GM19468 (cell line): ENCODE measurements at regions not wholly inside any gene's neighbourhood (a gene's known extent, or its start where the extent isn't known, plus 50 kb on each side); places are given as distances from the start of the nearest gene placed in this dataset.
"Not testable (repeated sequence)": the region's sequence is repeated elsewhere in the genome, so short reads cannot be mapped to it uniquely, and the experiment has no call there.

Experiments
- ATAC-seq: cut with Tn5 transposase; IDR thresholded peaks from one replicate; pipeline ENCODE4 v1.9.1; 2021; ENCODE audit warnings: mild to moderate bottlenecking, moderate library complexity, moderate number of reproducible peaks; ENCODE audit not compliant: unreplicated experiment; ENCODE audit errors: extremely low read depth

GRCh38 chr12:61584943-61585342, 675.3 kb upstream of the USP15 start:
- ATAC-seq, result no peak

DNA sequence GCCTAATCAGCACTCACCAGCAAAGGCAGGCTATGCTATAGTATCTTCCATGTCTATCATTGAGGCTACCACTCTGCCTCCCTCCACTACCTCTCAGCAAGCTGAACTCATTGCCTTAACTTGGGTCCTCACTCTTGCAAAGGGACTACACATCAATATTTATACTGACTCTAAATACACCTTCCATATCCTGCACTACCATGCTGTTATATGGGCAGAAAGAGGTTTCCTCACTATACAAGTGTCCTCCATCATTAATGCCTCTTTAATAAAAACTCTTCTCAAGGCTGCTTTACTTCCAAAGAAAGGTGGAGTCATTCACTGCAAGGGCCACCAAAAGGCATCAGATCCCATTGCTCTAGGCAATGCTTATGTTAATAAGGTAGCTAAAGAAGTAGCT, 669.3 kb upstream of the USP15 start:
- not testable (repeated sequence) for ATAC-seq

DNA sequence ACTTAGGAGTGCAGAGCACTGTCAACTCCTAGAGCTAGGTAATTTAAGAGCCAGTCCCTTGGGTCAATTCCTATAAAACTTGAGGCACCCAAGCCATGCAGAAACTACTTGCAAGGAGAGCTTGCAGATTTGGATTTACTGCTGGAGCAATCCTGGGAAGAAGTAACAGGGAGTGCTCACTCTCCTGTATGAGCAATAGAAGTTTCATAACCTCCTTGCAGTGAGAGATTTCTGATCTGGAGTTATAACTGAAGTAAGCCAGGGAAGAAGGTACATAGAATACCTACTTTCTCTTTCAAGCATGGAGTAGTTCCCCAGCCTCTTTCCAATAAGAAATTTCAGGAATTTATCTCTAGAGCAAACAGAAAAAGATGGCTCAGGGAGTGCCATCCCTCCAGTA, 650.1 kb upstream of the USP15 start:
- ATAC-seq, result no peak

- no peak for ATAC-seq
Observed at GRCh38 chr12:61629702-61630101, 630.5 kb upstream of the USP15 start.

DNA sequence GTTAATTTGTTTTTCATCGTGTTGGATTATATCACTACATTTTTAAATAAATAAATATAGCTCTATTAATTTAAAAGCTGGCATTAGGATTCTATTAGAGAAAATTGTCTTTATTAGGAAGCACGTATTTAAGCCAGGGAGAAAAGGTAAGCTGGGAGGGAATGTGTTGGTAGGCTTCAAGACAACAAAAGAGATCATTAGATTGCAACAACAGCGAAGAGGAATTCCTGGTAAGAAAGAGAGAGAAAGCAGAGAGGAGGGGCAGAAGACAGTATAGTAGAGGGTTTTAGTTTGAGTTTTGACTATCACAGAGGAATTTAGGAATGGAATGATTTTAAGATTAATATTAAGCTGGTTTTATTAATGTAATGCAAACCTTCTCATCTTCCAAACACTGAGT, 613.6 kb upstream of the USP15 start:
- ATAC-seq, result no peak

DNA sequence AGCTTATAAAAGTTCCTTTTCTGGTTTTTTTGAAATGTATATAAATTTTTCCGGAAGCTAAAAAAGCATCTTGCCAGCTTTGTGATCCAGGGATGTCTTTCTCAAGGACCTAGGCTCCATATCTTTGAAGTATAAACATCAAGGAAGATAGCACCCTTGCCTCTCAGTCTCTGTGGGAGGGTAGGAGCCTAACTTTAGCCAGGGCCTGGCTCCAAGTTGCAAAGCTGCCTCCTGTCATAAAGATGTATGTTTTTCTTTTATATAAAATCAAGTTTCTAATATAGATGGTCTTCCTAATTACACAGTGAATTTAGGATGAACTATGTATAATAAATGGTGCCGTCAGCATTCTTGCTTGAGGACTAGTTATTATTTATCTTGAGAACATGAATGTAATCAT, 612.6 kb upstream of the USP15 start:
- no peak for ATAC-seq

DNA sequence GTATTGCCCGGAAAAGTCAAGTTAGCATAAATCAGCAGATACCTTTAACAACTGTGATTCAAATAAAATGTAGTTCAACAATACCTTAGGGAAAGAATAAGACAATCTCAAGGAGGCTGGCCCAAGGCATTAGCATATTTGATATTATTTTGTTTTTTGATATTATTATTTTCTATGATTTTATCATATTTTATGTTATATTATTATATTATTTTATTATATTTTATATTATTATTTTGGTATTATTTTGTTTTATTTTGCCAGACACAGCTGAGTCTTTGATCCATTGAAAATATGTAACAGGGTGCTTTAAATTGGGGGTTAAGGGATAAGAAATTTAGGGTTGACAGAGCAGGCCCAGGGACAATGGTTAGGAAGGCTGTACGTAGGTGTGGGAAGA, 607.9 kb upstream of the USP15 start:
- no peak for ATAC-seq

- no peak for ATAC-seq
Observed at GRCh38 chr12:61654698-61655097, 605.5 kb upstream of the USP15 start.

DNA sequence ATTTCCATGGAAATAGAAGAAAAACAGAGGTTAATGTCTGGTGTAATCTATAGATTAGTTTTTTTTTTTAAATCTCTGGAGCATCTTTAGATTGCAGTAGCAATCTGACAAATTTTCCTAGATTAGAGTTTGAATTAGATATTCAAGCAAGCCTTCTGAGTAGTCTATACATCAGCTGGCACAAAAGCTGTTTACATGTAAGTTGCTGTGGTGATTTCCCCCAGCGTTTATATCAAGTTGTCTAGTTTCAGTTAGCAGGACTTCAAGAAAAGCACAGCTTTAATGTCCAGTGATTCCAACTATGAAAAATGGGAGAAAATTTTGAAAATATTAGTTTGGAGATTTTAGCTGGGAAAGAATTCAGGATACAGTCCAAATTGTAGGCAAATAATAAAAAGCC, 605.0 kb upstream of the USP15 start:
- no peak for ATAC-seq

- ATAC-seq, result no peak
Observed at GRCh38 chr12:61667676-61668075, 592.5 kb upstream of the USP15 start.

GRCh38 chr12:61676520-61676919, 583.7 kb upstream of the USP15 start:
- ATAC-seq, result no peak

- ATAC-seq, result no peak
Observed at GRCh38 chr12:61687407-61687806, 572.8 kb upstream of the USP15 start.

GRCh38 chr12:61694214-61694613, 566.0 kb upstream of the USP15 start:
- no peak for ATAC-seq

GRCh38 chr12:61701471-61701870, 558.7 kb upstream of the USP15 start:
- ATAC-seq, result no peak

DNA sequence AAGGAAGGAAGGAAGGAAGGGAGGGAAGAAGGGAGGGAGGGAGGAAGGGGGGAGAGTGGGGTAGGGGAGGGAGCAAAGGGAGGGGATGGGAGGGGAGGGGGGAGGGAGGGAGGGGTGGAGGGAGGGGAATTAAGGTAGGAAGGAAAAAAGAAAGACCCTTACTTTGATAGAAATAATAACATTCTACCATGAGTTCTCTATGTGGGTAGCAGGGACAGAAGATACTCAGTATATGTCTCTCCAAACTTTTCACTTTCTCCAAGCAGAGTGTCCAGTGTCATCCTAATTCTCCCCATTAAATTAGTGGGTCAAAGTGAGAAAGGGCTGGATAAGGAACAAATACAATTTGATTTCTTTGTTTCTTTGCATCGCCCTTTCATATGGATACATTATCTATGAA, 553.4 kb upstream of the USP15 start:
- ATAC-seq, result no peak

- no peak for ATAC-seq
Observed at GRCh38 chr12:61713121-61713520, 547.1 kb upstream of the USP15 start.

- ATAC-seq, result no peak
Observed at GRCh38 chr12:61717986-61718385, 542.2 kb upstream of the USP15 start.

DNA sequence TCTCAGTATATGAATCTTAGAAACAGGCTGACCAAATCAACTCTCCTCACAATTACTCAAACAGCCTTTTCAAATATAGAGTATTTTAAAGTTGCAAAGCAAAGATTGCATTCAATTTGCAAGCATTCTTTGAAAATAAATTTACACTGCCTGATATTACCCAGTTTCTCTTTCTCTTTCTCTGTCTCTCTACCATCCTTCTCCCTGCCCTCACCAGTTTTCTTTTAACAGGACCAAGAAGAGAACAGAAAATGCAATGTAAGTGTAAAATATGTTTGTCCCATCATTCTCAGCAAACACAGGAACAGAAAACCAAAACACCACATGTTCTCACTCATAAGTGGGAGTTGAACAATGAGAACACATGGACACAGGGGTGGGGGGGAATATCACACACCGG, 520.3 kb upstream of the USP15 start:
- no peak for ATAC-seq

GRCh38 chr12:61750604-61751003, 509.6 kb upstream of the USP15 start:
- no peak for ATAC-seq

GRCh38 chr12:61754214-61754613, 506.0 kb upstream of the USP15 start:
- ATAC-seq, result no peak

- ATAC-seq, result no peak
Observed at GRCh38 chr12:61757831-61758505, 502.2 kb upstream of the USP15 start.

DNA sequence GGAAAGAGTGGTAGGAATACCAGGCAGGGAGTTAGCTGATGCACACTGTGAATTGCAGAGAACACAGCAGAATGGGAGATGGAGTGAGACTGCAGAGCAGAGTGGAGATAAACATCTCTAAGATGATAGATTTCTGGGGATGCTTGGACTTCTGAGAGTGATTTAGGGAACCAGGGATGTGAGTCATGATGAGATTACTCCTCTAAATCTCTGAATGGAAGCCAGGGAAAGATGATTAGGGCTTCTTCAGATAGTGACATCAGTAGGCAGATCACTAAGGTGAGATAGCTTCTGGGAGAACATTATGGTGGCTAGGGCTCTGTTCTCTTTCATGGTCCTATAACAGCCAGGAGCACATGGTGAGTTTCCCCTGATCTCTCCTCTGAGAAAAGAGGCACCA, 501.5 kb upstream of the USP15 start:
- ATAC-seq, result no peak

DNA sequence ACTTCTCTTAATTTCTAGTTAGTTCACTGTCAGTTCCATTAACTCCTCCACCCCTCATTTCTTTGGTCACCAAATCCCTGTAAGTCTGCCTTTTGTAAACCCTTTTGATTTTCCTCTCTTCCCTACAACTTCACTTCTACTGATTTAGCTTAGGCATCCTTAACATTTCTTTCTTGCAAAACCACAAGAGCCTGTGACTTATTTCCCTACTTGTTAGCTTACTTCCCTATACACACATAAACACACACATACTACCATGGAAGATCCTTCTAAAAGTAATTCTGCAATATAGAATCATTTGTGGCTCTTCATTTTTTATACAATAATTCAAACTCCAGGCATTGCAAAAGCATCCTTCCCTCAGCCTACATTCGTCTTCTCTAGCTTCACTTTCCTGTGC, 494.3 kb upstream of the USP15 start:
- no peak for ATAC-seq
